Hematopoietic multipotent progenitor cell treated with erythropoietin and hydrocortisone succinate and interleukin-3 and kit ligand, for 6 days (in vitro differentiated cells): ENCODE measurements at regions not wholly inside any gene's neighbourhood (a gene's known extent, or its start where the extent isn't known, plus 50 kb on each side); places are given as distances from the start of the nearest gene placed in this dataset.
"Not testable (repeated sequence)": the region's sequence is repeated elsewhere in the genome, so short reads cannot be mapped to it uniquely, and the experiment has no call there.

Experiments
- DNase-seq: peaks from one replicate; pipeline ENCODE4 v3.0.0-alpha.2; 2015

GRCh38 chr6:6724539-6725467 is 136.3 kb downstream of the LY86 start:
- DNase-seq: peak; percentile 90

- no peak for DNase-seq
Observed at GRCh38 chr6:6725468-6726209, 137.1 kb downstream of the LY86 start.

- DNase-seq: no peak
Observed at GRCh38 chr6:6728169-6728941, 139.8 kb downstream of the LY86 start.

- DNase-seq: no peak
Observed at GRCh38 chr6:6729971-6730370, 141.5 kb downstream of the LY86 start.

- no peak for DNase-seq
Observed at GRCh38 chr6:6730831-6731230, 142.3 kb downstream of the LY86 start.

- peak; percentile 79 for DNase-seq
Observed at GRCh38 chr6:6734479-6735465, 146.3 kb downstream of the LY86 start.

GRCh38 chr6:6736791-6737654 is 148.5 kb downstream of the LY86 start:
- DNase-seq: peak; percentile 52

GRCh38 chr6:6737671-6738070 is 149.2 kb downstream of the LY86 start:
- DNase-seq: no peak

GRCh38 chr6:6738108-6738507 is 149.6 kb downstream of the LY86 start:
- DNase-seq: no peak

- DNase-seq: no peak
Observed at GRCh38 chr6:6738922-6739716, 150.6 kb downstream of the LY86 start.

- no peak for DNase-seq
Observed at GRCh38 chr6:6740595-6740994, 152.1 kb downstream of the LY86 start.

- no peak for DNase-seq
Observed at GRCh38 chr6:6741264-6741663, 152.7 kb downstream of the LY86 start.

GRCh38 chr6:6742535-6742934 is 154.0 kb downstream of the LY86 start:
- DNase-seq: no peak

- no peak for DNase-seq
Observed at GRCh38 chr6:6744551-6744950, 156.0 kb downstream of the LY86 start.

- not testable (repeated sequence) for DNase-seq
Observed at GRCh38 chr6:6745637-6746332, 157.3 kb downstream of the LY86 start.

GRCh38 chr6:6746333-6746969 is 157.9 kb downstream of the LY86 start:
- peak; percentile 74 for DNase-seq

GRCh38 chr6:6746970-6747338 is 158.4 kb downstream of the LY86 start:
- DNase-seq: no peak

GRCh38 chr6:6747371-6747770 is 158.9 kb downstream of the LY86 start:
- DNase-seq: no peak

- no peak for DNase-seq
Observed at GRCh38 chr6:6748001-6748400, 159.5 kb downstream of the LY86 start.
